HFF-Myc (cell line): ENCODE measurements at regions not wholly inside any gene's neighbourhood (a gene's known extent, or its start where the extent isn't known, plus 50 kb on each side); places are given as distances from the start of the nearest gene placed in this dataset.

ENCODE experiments used
- DNase-seq: peaks from one replicate; pipeline ENCODE4 v3.0.0-alpha.2; 2011; ENCODE audit warnings: low read depth; ENCODE audit errors: extremely low read depth
- H3K4me3 ChIP-seq: replicated peaks from 2 replicates; pipeline ENCODE4 v1.5.1; 2011; ENCODE audit warnings: low read depth, mild to moderate bottlenecking, control low read depth, low read length
- CTCF ChIP-seq: IDR thresholded peaks from 2 replicates; pipeline ENCODE4 v1.5.1; 2012; ENCODE audit warnings: mild to moderate bottlenecking, low read depth, low read length, control low read depth; ENCODE audit errors: missing control alignments

GRCh38 chr1:36673202-36673601 lies 190.5 kb upstream of the CSF3R start:
- DNase-seq: no peak
- no peak overlapping the region for H3K4me3 ChIP-seq
- no peak for TF ChIP-seq CTCF

- no peak for TF ChIP-seq CTCF
- no peak for DNase-seq
Observed at GRCh38 chr1:36669262-36669661, 186.5 kb upstream of the CSF3R start.

GRCh38 chr1:36667836-36668235 lies 185.1 kb upstream of the CSF3R start:
- no peak for TF ChIP-seq CTCF
- H3K4me3 ChIP-seq: no peak overlapping the region
- DNase-seq: no peak

More at GRCh38 chr1:36669262-36669661, 186.5 kb upstream of the CSF3R start:
- H3K4me3 ChIP-seq: no peak overlapping the region

GRCh38 chr1:36667256-36667655 lies 184.5 kb upstream of the CSF3R start:
- DNase-seq: no peak
- no peak for TF ChIP-seq CTCF

GRCh38 chr1:36665478-36666080 lies 182.9 kb upstream of the CSF3R start:
- H3K4me3 ChIP-seq: no peak overlapping the region
- TF ChIP-seq CTCF: no peak
- no peak for DNase-seq

More at GRCh38 chr1:36667256-36667655, 184.5 kb upstream of the CSF3R start:
- no peak overlapping the region for H3K4me3 ChIP-seq

GRCh38 chr1:36664571-36665287 lies 182.0 kb upstream of the CSF3R start:
- no peak for TF ChIP-seq CTCF
- H3K4me3 ChIP-seq: no peak overlapping the region
- DNase-seq: no peak
